T-helper 2 cell treated with Interferon-gamma antibody and Interleukin-4, amounts not matched to agents 100 ng/mL and 5 ng/mL, for 36 hours (primary cell): ENCODE measurements at regions not wholly inside any gene's neighbourhood (a gene's known extent, or its start where the extent isn't known, plus 50 kb on each side); places are given as distances from the start of the nearest gene placed in this dataset.
"Not testable (repeated sequence)": the region's sequence is repeated elsewhere in the genome, so short reads cannot be mapped to it uniquely, and the experiment has no call there.

Experiments
- intact Hi-C: fragments of 100-400 bp; cut with micrococcal nuclease; formaldehyde crosslinking; loops from one replicate; pipeline ENCODE4 v1.15.1; 2023

- intact Hi-C loops: no loop called here
Measured at GRCh38 chr9:1910269-1910811, 104.8 kb upstream of the SMARCA2 start.

- intact Hi-C loops: no loop called here
Measured at GRCh38 chr9:1913631-1914330, 101.4 kb upstream of the SMARCA2 start.

GRCh38 chr9:1916095-1916494 lies 99.1 kb upstream of the SMARCA2 start:
- intact Hi-C loops: no loop called here

- intact Hi-C loops: no loop called here
Measured at GRCh38 chr9:1916655-1917054, 98.5 kb upstream of the SMARCA2 start.

GRCh38 chr9:1917396-1917935 lies 97.7 kb upstream of the SMARCA2 start:
- intact Hi-C loops: no loop called here

GRCh38 chr9:1918108-1918507 lies 97.0 kb upstream of the SMARCA2 start:
- intact Hi-C loops: no loop called here

- intact Hi-C loops: no loop called here
Measured at GRCh38 chr9:1918622-1919021, 96.5 kb upstream of the SMARCA2 start.

- intact Hi-C loops: no loop called here
Measured at GRCh38 chr9:1919229-1919628, 95.9 kb upstream of the SMARCA2 start.

GRCh38 chr9:1920386-1920785 lies 94.8 kb upstream of the SMARCA2 start:
- intact Hi-C loops: no loop called here

GRCh38 chr9:1922026-1922425 lies 93.1 kb upstream of the SMARCA2 start:
- intact Hi-C loops: no loop called here

- intact Hi-C loops: no loop called here
Measured at GRCh38 chr9:1927546-1927945, 87.6 kb upstream of the SMARCA2 start.

GRCh38 chr9:1929134-1929533 lies 86.0 kb upstream of the SMARCA2 start:
- intact Hi-C loops: no loop called here

- intact Hi-C loops: no loop called here
Measured at GRCh38 chr9:1929722-1930244, 85.4 kb upstream of the SMARCA2 start.

- intact Hi-C loops: not testable (repeated sequence)
Measured at GRCh38 chr9:1930245-1930736, 84.9 kb upstream of the SMARCA2 start.

- intact Hi-C loops: no loop called here
Measured at GRCh38 chr9:1938135-1938534, 77.0 kb upstream of the SMARCA2 start.

- intact Hi-C loops: no loop called here
Measured at GRCh38 chr9:1938675-1939170, 76.4 kb upstream of the SMARCA2 start.

GRCh38 chr9:1939466-1939865 lies 75.7 kb upstream of the SMARCA2 start:
- intact Hi-C loops: no loop called here

GRCh38 chr9:1939926-1940368 lies 75.2 kb upstream of the SMARCA2 start:
- intact Hi-C loops: loop anchor here (10.0 kb wide), 1 partner anchor 145 kb away; no protein-coding TSS in a partner anchor

GRCh38 chr9:1941989-1942388 lies 73.2 kb upstream of the SMARCA2 start:
- intact Hi-C loops: loop anchor here (10.0 kb wide), 1 partner anchor 143 kb away; no protein-coding TSS in a partner anchor

- intact Hi-C loops: loop anchor here (10.0 kb wide), 1 partner anchor 138 kb away; no protein-coding TSS in a partner anchor
Measured at GRCh38 chr9:1946526-1947283, 68.4 kb upstream of the SMARCA2 start.

GRCh38 chr9:1947438-1947837 lies 67.7 kb upstream of the SMARCA2 start:
- intact Hi-C loops: loop anchor here (10.0 kb wide), 1 partner anchor 137 kb away; no protein-coding TSS in a partner anchor
